ENCODE measurements at regions not wholly inside any gene's neighbourhood (a gene's known extent, or its start where the extent isn't known, plus 50 kb on each side); places are given as distances from the start of the nearest gene placed in this dataset.
"Not testable (repeated sequence)": the region's sequence is repeated elsewhere in the genome, so short reads cannot be mapped to it uniquely, and the experiment has no call there.

DNA sequence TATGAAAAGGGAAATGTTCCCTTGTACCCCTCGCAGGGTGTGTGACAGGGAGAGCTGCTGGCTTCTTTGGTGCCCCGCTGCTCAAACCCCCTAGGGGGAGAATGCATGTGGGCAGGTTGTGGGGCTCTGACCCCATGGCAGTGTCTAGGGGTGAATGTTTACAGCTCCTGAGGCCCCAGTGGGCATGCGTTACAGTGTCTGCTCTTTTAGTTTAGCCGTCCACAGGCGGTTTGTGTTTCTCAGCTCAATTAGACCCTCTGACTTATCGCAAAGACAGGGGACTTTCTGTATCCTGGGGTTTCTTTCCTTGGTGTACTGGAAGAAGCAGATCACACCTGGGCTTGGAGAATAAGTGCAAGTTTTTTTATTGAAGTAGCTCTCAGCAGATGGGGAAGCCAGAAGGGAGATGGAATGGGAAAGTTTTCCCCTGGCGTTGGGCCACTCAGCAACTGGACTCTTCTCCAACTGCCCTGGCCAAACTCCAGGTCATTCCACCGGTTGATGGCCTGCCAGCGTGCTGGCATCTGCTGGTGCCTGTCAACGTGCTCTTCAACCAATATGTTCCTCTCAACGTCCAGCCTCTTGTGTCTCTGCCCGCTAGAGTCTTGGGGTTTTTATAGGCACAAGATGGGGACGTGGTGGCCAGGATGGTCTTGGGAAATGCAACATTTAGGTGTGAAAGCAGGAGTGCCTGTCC is 720.9 kb downstream of the FSCB start:
- WGBS, 2 donors: 73 to 82% methylated on average over 13 of the region's 13 CpGs
- no peak overlapping the region for H3K27ac ChIP-seq
- H3K4me3 ChIP-seq (replicated peaks in 1 of 3): no peak overlapping the region
- no peak for DNase-seq
- no peaks in the 10 kb centered on the region for H3K36me3 ChIP-seq
- intact Hi-C loops (cut with DNase I): no loop called here
- H3K4me1 ChIP-seq: no peaks in the 10 kb centered on the region
- H3K27me3 ChIP-seq: no peaks in the 10 kb centered on the region
- no peak for TF ChIP-seq POLR2A (IDR thresholded peaks at IDR 0.05)
- TF ChIP-seq CTCF (IDR thresholded peaks at IDR 0.05): no peak
- H3K9me3 ChIP-seq: no peaks in the 10 kb centered on the region

GRCh38 chr14:43784432-43784831 is 722.7 kb downstream of the FSCB start:
- H3K9me3 ChIP-seq; DNase-seq; H3K4me1 ChIP-seq; H3K27me3 ChIP-seq; H3K4me3 ChIP-seq (replicated peaks in 1 of 3); H3K36me3 ChIP-seq; H3K27ac ChIP-seq; intact Hi-C loops (cut with DNase I): not testable (repeated sequence)
- WGBS, 2 donors: 92 to 97% methylated on average over 10 of the region's 10 CpGs

GRCh38 chr14:43778937-43779639 is 728.0 kb downstream of the FSCB start:
- WGBS, 2 donors: 69 to 75% methylated on average over 2 of the region's 2 CpGs
- no peaks in the 10 kb centered on the region for H3K36me3 ChIP-seq
- no peak overlapping the region for H3K27ac ChIP-seq
- H3K27me3 ChIP-seq: no peaks in the 10 kb centered on the region
- no peaks in the 10 kb centered on the region for H3K4me1 ChIP-seq
- no peak for TF ChIP-seq CTCF (IDR thresholded peaks at IDR 0.05)
- no peak for TF ChIP-seq POLR2A (IDR thresholded peaks at IDR 0.05)
- no peak for DNase-seq
- intact Hi-C loops (cut with DNase I): no loop called here
- H3K4me3 ChIP-seq (replicated peaks in 1 of 3): no peak overlapping the region
- no peaks in the 10 kb centered on the region for H3K9me3 ChIP-seq

DNA sequence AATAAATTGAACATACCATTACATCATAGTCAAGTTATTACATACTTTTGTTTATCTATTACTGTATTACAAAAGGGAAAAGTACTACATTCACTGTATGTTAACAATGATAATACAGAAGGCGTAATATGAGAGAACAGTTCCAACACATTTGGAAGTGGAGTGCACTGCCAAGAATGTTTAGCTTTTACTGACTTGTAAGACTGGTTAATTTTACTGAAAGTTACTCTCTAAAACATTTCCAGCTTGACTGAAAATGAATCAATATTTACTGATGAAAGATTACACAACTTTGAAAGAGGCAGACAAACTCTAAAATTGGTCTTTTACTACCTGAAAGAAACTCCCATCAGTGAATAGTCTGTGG is 728.5 kb downstream of the FSCB start:
- no peaks in the 10 kb centered on the region for H3K4me1 ChIP-seq
- no peaks in the 10 kb centered on the region for H3K36me3 ChIP-seq
- no peak overlapping the region for H3K4me3 ChIP-seq (replicated peaks in 1 of 3)
- TF ChIP-seq POLR2A (IDR thresholded peaks at IDR 0.05): no peak
- TF ChIP-seq CTCF (IDR thresholded peaks at IDR 0.05): no peak
- H3K27ac ChIP-seq: no peak overlapping the region
- no peak for DNase-seq
- intact Hi-C loops (cut with DNase I): no loop called here
- 73 to 79% methylated on average over 1 of the region's 1 CpG for WGBS, 2 donors
- no peaks in the 10 kb centered on the region for H3K27me3 ChIP-seq
- no peaks in the 10 kb centered on the region for H3K9me3 ChIP-seq

DNA sequence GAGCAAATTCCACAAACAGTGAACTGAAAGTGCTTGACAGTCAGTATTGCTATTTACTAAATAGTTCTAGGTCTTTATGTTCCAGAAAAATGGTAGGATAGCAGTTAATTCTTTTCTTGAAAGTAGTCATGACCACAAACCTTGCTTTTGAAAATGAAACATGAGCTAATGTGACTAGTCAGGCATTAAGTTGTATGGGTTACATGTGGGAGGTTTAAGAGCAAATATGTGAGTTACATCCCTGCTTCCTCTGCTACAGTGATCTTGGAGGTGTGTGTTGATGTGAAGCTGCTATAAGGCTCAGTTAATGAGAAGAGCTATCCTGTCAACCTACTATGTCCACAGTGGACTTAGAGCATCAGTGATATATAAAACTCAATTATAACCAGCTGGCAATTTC is 741.6 kb downstream of the FSCB start:
- no peaks in the 10 kb centered on the region for H3K9me3 ChIP-seq
- no peaks in the 10 kb centered on the region for H3K36me3 ChIP-seq
- no peaks in the 10 kb centered on the region for H3K27me3 ChIP-seq
- H3K27ac ChIP-seq: no peak overlapping the region
- DNase-seq: no peak
- TF ChIP-seq POLR2A (IDR thresholded peaks at IDR 0.05) (no peak), CTCF (IDR thresholded peaks at IDR 0.05) (no peak)
- intact Hi-C loops (cut with DNase I): no loop called here
- H3K4me1 ChIP-seq: no peaks in the 10 kb centered on the region
- no peak overlapping the region for H3K4me3 ChIP-seq (replicated peaks in 1 of 3)

All from thyroid gland (tissue), 4 donors.